ENCODE measurements at regions not wholly inside any gene's neighbourhood (a gene's known extent, or its start where the extent isn't known, plus 50 kb on each side); places are given as distances from the start of the nearest gene placed in this dataset.
A peak's percentile ranks its signal among the peaks of the same experiment; 100 is the strongest.

- WGBS (ENCODE audit: extremely low coverage, insufficient coverage, low lambda C conversion rate): no CpG with 5 or more reads among the region's 1 CpG
- no peak overlapping the region for H3K4ac ChIP-seq (ENCODE audit: low read depth, low read length)
- no peak overlapping the region for H3K18ac ChIP-seq (ENCODE audit: low read length)
Measured at GRCh38 chr11:121814962-121815361, 301.1 kb downstream of the BLID start.

GRCh38 chr11:121814296-121814695, 301.7 kb downstream of the BLID start:
- H2BK5ac ChIP-seq (ENCODE audit: low read length): no peak overlapping the region
- no peak overlapping the region for H4K5ac ChIP-seq (ENCODE audit: low read length)
- H3K27ac ChIP-seq (ENCODE audit: low read depth, low read length): no peak overlapping the region
- H3K4me1 ChIP-seq (ENCODE audit: control insufficient read depth, low read depth, low read length): no peaks in the 10 kb centered on the region
- no peak overlapping the region for H2AK5ac ChIP-seq (ENCODE audit: low read length)
- H3K4me3 ChIP-seq (ENCODE audit: low read length): no peak overlapping the region
- no peak overlapping the region for H4K8ac ChIP-seq (ENCODE audit: low read depth, low read length)
- no peak overlapping the region for H3K4me2 ChIP-seq (ENCODE audit: low read length)
- H2BK120ac ChIP-seq (ENCODE audit: low read depth, low read length): no peak overlapping the region
- H3K79me2 ChIP-seq (ENCODE audit: control insufficient read depth, insufficient read depth, low read length): no peaks in the 10 kb centered on the region
- H3K18ac ChIP-seq (ENCODE audit: low read length): no peak overlapping the region
- H2BK15ac ChIP-seq (replicated peaks; ENCODE audit: low read depth): no peak overlapping the region
- DNase-seq: no peak
- H3K4ac ChIP-seq (ENCODE audit: low read depth, low read length): no peak overlapping the region
- no peaks in the 10 kb centered on the region for H3K79me1 ChIP-seq (ENCODE audit: low read length)
- no peak overlapping the region for H3K56ac ChIP-seq (ENCODE audit: low read length)
- H3K27me3 ChIP-seq (ENCODE audit: insufficient read depth, low read length, poor library complexity): no peaks in the 10 kb centered on the region
- no peak overlapping the region for H3K23ac ChIP-seq (ENCODE audit: low read length)
- H3K36me3 ChIP-seq (ENCODE audit: control insufficient read depth, insufficient read depth, low read length): no peaks in the 10 kb centered on the region
- H3K9ac ChIP-seq (ENCODE audit: low read length): no peak overlapping the region

More at GRCh38 chr11:121814962-121815361, 301.1 kb downstream of the BLID start:
- Histone ChIP-seq H4K5ac (ENCODE audit: low read length) (no peak overlapping the region), H2BK120ac (ENCODE audit: low read depth, low read length) (no peak overlapping the region), H3K23ac (ENCODE audit: low read length) (no peak overlapping the region), H4K8ac (ENCODE audit: low read depth, low read length) (no peak overlapping the region), H3K27ac (ENCODE audit: low read depth, low read length) (no peak overlapping the region), H3K79me2 (ENCODE audit: control insufficient read depth, insufficient read depth, low read length) (no peaks in the 10 kb centered on the region), H3K27me3 (ENCODE audit: insufficient read depth, low read length, poor library complexity) (no peaks in the 10 kb centered on the region), H2BK5ac (ENCODE audit: low read length) (no peak overlapping the region), H3K36me3 (ENCODE audit: control insufficient read depth, insufficient read depth, low read length) (no peaks in the 10 kb centered on the region), H3K9ac (ENCODE audit: low read length) (no peak overlapping the region), H3K4me3 (ENCODE audit: low read length) (no peak overlapping the region), H2BK15ac (replicated peaks; ENCODE audit: low read depth) (no peak overlapping the region), H3K56ac (ENCODE audit: low read length) (no peak overlapping the region), H3K4me1 (ENCODE audit: control insufficient read depth, low read depth, low read length) (no peaks in the 10 kb centered on the region), H3K79me1 (ENCODE audit: low read length) (no peaks in the 10 kb centered on the region), H2AK5ac (ENCODE audit: low read length) (no peak overlapping the region), H3K4me2 (ENCODE audit: low read length) (no peak overlapping the region)
- DNase-seq: no peak

DNA sequence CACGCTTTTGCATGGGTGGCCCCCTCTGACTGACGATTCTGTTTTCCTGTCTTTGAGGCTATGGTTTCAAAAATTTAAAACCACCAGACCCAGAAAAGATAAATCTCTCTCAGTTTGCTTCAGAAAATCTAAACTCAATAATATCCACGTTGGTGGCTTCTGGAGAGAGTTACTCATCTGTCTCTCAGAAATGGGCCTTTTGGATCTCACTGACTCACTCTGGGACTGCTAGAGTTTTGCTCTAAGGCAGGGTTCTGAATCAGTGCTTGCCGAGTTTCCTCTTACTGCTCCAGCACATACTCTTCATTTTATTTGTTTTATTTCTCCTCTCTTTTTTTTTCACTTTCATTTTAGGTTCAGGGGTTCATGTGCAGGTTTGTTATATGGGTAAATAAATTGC, 305.7 kb downstream of the BLID start:
- H3K4me3 ChIP-seq (ENCODE audit: low read length): no peak overlapping the region
- no peak overlapping the region for H2AK5ac ChIP-seq (ENCODE audit: low read length)
- H3K27me3 ChIP-seq (ENCODE audit: insufficient read depth, low read length, poor library complexity): no peaks in the 10 kb centered on the region
- no peak overlapping the region for H2BK15ac ChIP-seq (replicated peaks; ENCODE audit: low read depth)
- H2BK120ac ChIP-seq (ENCODE audit: low read depth, low read length): no peak overlapping the region
- no peak for DNase-seq
- no peak overlapping the region for H3K4me2 ChIP-seq (ENCODE audit: low read length)
- H3K27ac ChIP-seq (ENCODE audit: low read depth, low read length): no peak overlapping the region
- H4K8ac ChIP-seq (ENCODE audit: low read depth, low read length): no peak overlapping the region
- no peak overlapping the region for H3K56ac ChIP-seq (ENCODE audit: low read length)
- H3K4me1 ChIP-seq (ENCODE audit: control insufficient read depth, low read depth, low read length): no peaks in the 10 kb centered on the region
- no peak overlapping the region for H3K9ac ChIP-seq (ENCODE audit: low read length)
- no peak overlapping the region for H2BK5ac ChIP-seq (ENCODE audit: low read length)
- H3K36me3 ChIP-seq (ENCODE audit: control insufficient read depth, insufficient read depth, low read length): no peaks in the 10 kb centered on the region
- H3K79me2 ChIP-seq (ENCODE audit: control insufficient read depth, insufficient read depth, low read length): no peaks in the 10 kb centered on the region
- no peaks in the 10 kb centered on the region for H3K79me1 ChIP-seq (ENCODE audit: low read length)
- H3K18ac ChIP-seq (ENCODE audit: low read length): no peak overlapping the region
- no peak overlapping the region for H3K23ac ChIP-seq (ENCODE audit: low read length)
- H3K4ac ChIP-seq (ENCODE audit: low read depth, low read length): no peak overlapping the region
- WGBS (ENCODE audit: extremely low coverage, insufficient coverage, low lambda C conversion rate): no CpG with 5 or more reads among the region's 4 CpGs
- no peak overlapping the region for H4K5ac ChIP-seq (ENCODE audit: low read length)

DNA sequence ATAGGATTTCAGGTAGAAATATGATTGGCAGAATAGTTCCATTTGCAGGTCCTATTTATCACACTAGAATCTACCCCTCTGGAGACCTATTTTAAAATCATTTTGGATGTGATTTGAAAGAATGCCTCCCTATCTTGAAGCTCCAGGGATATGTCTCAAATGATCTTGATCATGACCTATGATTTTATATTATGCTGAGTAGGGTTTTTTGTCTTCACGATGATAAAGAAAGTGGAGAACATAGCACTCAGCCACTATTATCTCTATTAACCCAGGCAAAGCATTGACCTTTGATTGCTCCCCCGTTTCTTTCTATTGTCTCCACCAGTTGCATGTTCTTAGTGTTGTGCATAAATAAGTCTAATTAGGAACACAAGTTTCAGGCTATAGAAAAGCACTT, 307.9 kb downstream of the BLID start:
- WGBS (ENCODE audit: extremely low coverage, insufficient coverage, low lambda C conversion rate): no CpG with 5 or more reads among the region's 2 CpGs
- H2AK5ac ChIP-seq (ENCODE audit: low read length): no peak overlapping the region
- H2BK5ac ChIP-seq (ENCODE audit: low read length): no peak overlapping the region
- H3K56ac ChIP-seq (ENCODE audit: low read length): no peak overlapping the region
- no peaks in the 10 kb centered on the region for H3K4me1 ChIP-seq (ENCODE audit: control insufficient read depth, low read depth, low read length)
- no peak overlapping the region for H4K8ac ChIP-seq (ENCODE audit: low read depth, low read length)
- H2BK120ac ChIP-seq (ENCODE audit: low read depth, low read length): no peak overlapping the region
- H3K27ac ChIP-seq (ENCODE audit: low read depth, low read length): no peak overlapping the region
- H3K27me3 ChIP-seq (ENCODE audit: insufficient read depth, low read length, poor library complexity): no peaks in the 10 kb centered on the region
- H3K23ac ChIP-seq (ENCODE audit: low read length): no peak overlapping the region
- H3K4me2 ChIP-seq (ENCODE audit: low read length): no peak overlapping the region
- peak overlapping the region; percentile 19 for H2BK15ac ChIP-seq (replicated peaks; ENCODE audit: low read depth)
- H3K9ac ChIP-seq (ENCODE audit: low read length): no peak overlapping the region
- no peak overlapping the region for H3K4me3 ChIP-seq (ENCODE audit: low read length)
- no peak for DNase-seq
- no peaks in the 10 kb centered on the region for H3K79me2 ChIP-seq (ENCODE audit: control insufficient read depth, insufficient read depth, low read length)
- no peaks in the 10 kb centered on the region for H3K36me3 ChIP-seq (ENCODE audit: control insufficient read depth, insufficient read depth, low read length)
- H3K4ac ChIP-seq (ENCODE audit: low read depth, low read length): no peak overlapping the region
- no peak overlapping the region for H3K18ac ChIP-seq (ENCODE audit: low read length)
- H3K79me1 ChIP-seq (ENCODE audit: low read length): no peaks in the 10 kb centered on the region
- no peak overlapping the region for H4K5ac ChIP-seq (ENCODE audit: low read length)

DNA sequence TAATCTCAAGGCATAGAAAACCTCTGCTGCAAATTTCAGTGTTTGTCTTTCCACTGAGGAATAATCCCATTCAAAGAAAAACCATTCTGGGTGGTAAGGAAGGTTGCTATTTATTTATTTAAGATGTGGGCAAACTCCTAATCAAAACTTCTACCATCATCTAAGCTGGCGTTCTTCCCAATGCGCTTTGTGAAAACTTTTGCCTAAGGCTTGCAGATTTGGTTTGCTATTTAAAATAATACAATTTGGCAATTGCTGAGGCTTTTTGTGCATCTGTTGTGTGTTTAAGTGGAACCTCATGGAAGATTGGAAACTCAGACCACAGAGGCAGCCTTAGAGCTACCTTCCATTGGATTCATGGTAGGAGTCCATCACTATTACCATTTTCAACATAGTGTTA, 309.0 kb downstream of the BLID start:
- H3K9ac ChIP-seq (ENCODE audit: low read length): no peak overlapping the region
- no peak overlapping the region for H2AK5ac ChIP-seq (ENCODE audit: low read length)
- no peaks in the 10 kb centered on the region for H3K79me2 ChIP-seq (ENCODE audit: control insufficient read depth, insufficient read depth, low read length)
- no CpG with 5 or more reads among the region's 2 CpGs for WGBS (ENCODE audit: extremely low coverage, insufficient coverage, low lambda C conversion rate)
- no peak overlapping the region for H3K18ac ChIP-seq (ENCODE audit: low read length)
- H3K27ac ChIP-seq (ENCODE audit: low read depth, low read length): no peak overlapping the region
- H3K56ac ChIP-seq (ENCODE audit: low read length): no peak overlapping the region
- H3K79me1 ChIP-seq (ENCODE audit: low read length): no peaks in the 10 kb centered on the region
- H2BK5ac ChIP-seq (ENCODE audit: low read length): no peak overlapping the region
- no peak for DNase-seq
- no peaks in the 10 kb centered on the region for H3K36me3 ChIP-seq (ENCODE audit: control insufficient read depth, insufficient read depth, low read length)
- H3K23ac ChIP-seq (ENCODE audit: low read length): no peak overlapping the region
- H3K4me3 ChIP-seq (ENCODE audit: low read length): no peak overlapping the region
- no peak overlapping the region for H2BK120ac ChIP-seq (ENCODE audit: low read depth, low read length)
- no peak overlapping the region for H3K4me2 ChIP-seq (ENCODE audit: low read length)
- H3K4me1 ChIP-seq (ENCODE audit: control insufficient read depth, low read depth, low read length): peaks cover 4% of the 10 kb centered on the region
- H4K8ac ChIP-seq (ENCODE audit: low read depth, low read length): no peak overlapping the region
- H4K5ac ChIP-seq (ENCODE audit: low read length): no peak overlapping the region
- peak overlapping the region; percentile 57 for H2BK15ac ChIP-seq (replicated peaks; ENCODE audit: low read depth)
- no peak overlapping the region for H3K4ac ChIP-seq (ENCODE audit: low read depth, low read length)
- no peaks in the 10 kb centered on the region for H3K27me3 ChIP-seq (ENCODE audit: insufficient read depth, low read length, poor library complexity)

- no peak overlapping the region for H3K9ac ChIP-seq (ENCODE audit: low read length)
- no peak overlapping the region for H3K4ac ChIP-seq (ENCODE audit: low read depth, low read length)
- H3K4me2 ChIP-seq (ENCODE audit: low read length): no peak overlapping the region
- DNase-seq: peak; percentile 58
- H4K8ac ChIP-seq (ENCODE audit: low read depth, low read length): no peak overlapping the region
- no peak overlapping the region for H3K4me3 ChIP-seq (ENCODE audit: low read length)
- H3K79me2 ChIP-seq (ENCODE audit: control insufficient read depth, insufficient read depth, low read length): no peaks in the 10 kb centered on the region
- H2AK5ac ChIP-seq (ENCODE audit: low read length): no peak overlapping the region
- no peaks in the 10 kb centered on the region for H3K27me3 ChIP-seq (ENCODE audit: insufficient read depth, low read length, poor library complexity)
- no peaks in the 10 kb centered on the region for H3K79me1 ChIP-seq (ENCODE audit: low read length)
- H3K36me3 ChIP-seq (ENCODE audit: control insufficient read depth, insufficient read depth, low read length): no peaks in the 10 kb centered on the region
- no peak overlapping the region for H2BK120ac ChIP-seq (ENCODE audit: low read depth, low read length)
- H3K23ac ChIP-seq (ENCODE audit: low read length): no peak overlapping the region
- no peak overlapping the region for H2BK15ac ChIP-seq (replicated peaks; ENCODE audit: low read depth)
- no peak overlapping the region for H3K56ac ChIP-seq (ENCODE audit: low read length)
- WGBS (ENCODE audit: extremely low coverage, insufficient coverage, low lambda C conversion rate): no CpG with 5 or more reads among the region's 4 CpGs
- H2BK5ac ChIP-seq (ENCODE audit: low read length): no peak overlapping the region
- no peak overlapping the region for H4K5ac ChIP-seq (ENCODE audit: low read length)
- peaks cover 9% of the 10 kb centered on the region for H3K4me1 ChIP-seq (ENCODE audit: control insufficient read depth, low read depth, low read length)
- no peak overlapping the region for H3K27ac ChIP-seq (ENCODE audit: low read depth, low read length)
- peak overlapping the region; percentile 47 for H3K18ac ChIP-seq (ENCODE audit: low read length)
Measured at GRCh38 chr11:121802542-121802941, 313.5 kb downstream of the BLID start.
